Muscle layer of duodenum (tissue), 2 donors: ENCODE measurements at regions not wholly inside any gene's neighbourhood (a gene's known extent, or its start where the extent isn't known, plus 50 kb on each side); places are given as distances from the start of the nearest gene placed in this dataset.

Experiments
- H3K27ac ChIP-seq: one replicate; pipeline ENCODE4 v1.7.0; 2013; ENCODE audit warnings: mild to moderate bottlenecking, low read length
- H3K27me3 ChIP-seq: one replicate; pipeline ENCODE4 v1.7.0; 2013; ENCODE audit warnings: low read depth, mild to moderate bottlenecking, control low read depth, low read length
- H3K36me3 ChIP-seq, 2 donors: one replicate each; pipeline ENCODE4 v1.7.0; 2013; ENCODE audit warnings: low read length in 2 of 2, control low read depth in 1 of 2, mild to moderate bottlenecking in 1 of 2; ENCODE audit not compliant: insufficient read depth in 2 of 2, control insufficient read depth in 1 of 2
- H3K4me1 ChIP-seq, 2 donors: one replicate each; pipeline ENCODE4 v1.7.0; 2013; ENCODE audit warnings: low read length in 2 of 2, mild to moderate bottlenecking in 2 of 2, control low read depth in 1 of 2, moderate library complexity in 1 of 2; ENCODE audit not compliant: insufficient read depth in 2 of 2, control insufficient read depth in 1 of 2
- H3K4me3 ChIP-seq, 2 donors: one replicate each; pipeline ENCODE4 v1.7.0; 2013; ENCODE audit warnings: low read length in 2 of 2, low read depth in 1 of 2, mild to moderate bottlenecking in 1 of 2
- H3K9me3 ChIP-seq, 2 donors: one replicate each; pipeline ENCODE4 v1.7.0; 2013; ENCODE audit warnings: low read length in 2 of 2, control low read depth in 1 of 2, mild to moderate bottlenecking in 1 of 2; ENCODE audit not compliant: control insufficient read depth in 1 of 2
- donor health status: healthy.

DNA sequence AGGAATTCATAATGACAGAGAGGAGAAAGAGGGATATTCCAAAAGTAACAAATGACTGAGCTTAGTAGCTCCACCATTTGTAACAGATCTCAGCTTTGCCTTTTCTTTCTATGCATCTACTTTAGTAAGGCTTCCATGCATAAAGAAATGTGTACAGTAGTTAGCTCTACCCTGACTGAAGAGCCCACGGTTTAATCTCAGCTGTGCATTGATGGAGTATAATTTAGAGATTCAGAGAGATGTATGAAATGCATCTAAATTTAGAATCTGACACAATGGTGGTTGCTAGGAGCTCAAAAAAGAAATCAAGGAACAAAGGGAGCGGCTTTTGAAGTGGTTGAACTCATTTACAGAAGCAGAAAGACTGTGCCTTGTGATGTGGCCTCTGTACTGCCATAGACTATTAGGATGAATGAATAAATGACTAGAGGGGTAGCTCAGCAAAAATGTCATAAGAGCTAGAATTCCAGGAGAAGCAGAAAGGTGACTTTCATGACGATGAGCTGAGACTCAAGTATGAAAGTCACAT, 838.6 kb downstream of the RPS29 start:
- H3K36me3 ChIP-seq = no peaks in the 10 kb centered on the region
- H3K27me3 ChIP-seq = no peaks in the 10 kb centered on the region

DNA sequence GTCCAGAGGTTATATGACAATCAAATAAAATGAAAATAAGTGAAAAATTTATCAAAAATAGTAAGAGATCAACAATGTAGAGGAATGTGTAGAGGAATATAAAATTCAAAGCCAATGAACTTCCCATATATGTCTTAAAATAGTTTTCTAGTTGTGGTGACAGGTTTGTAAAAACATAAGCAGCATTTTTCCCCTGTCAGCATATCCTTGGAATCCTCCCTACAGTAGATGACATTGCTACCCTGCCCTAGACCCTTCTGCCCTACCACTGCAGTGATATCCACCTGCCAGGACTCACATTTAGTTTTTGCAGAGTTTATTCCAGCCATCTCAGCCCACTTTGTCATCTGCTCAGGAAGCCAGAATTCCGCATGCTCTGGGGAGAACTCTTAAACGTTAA, 842.0 kb downstream of the RPS29 start:
- Histone ChIP-seq H3K27ac (no peak overlapping the region), H3K9me3 (no peaks in the 10 kb centered on the region), H3K27me3 (no peaks in the 10 kb centered on the region), H3K4me1 (no peaks in the 10 kb centered on the region), H3K4me3 (no peak overlapping the region), H3K36me3 (no peaks in the 10 kb centered on the region)

More for the DNA sequence above, 838.6 kb downstream of the RPS29 start:
- Histone ChIP-seq H3K4me1 (no peaks in the 10 kb centered on the region), H3K9me3 (no peaks in the 10 kb centered on the region), H3K27ac (no peak overlapping the region), H3K4me3 (no peak overlapping the region)

DNA sequence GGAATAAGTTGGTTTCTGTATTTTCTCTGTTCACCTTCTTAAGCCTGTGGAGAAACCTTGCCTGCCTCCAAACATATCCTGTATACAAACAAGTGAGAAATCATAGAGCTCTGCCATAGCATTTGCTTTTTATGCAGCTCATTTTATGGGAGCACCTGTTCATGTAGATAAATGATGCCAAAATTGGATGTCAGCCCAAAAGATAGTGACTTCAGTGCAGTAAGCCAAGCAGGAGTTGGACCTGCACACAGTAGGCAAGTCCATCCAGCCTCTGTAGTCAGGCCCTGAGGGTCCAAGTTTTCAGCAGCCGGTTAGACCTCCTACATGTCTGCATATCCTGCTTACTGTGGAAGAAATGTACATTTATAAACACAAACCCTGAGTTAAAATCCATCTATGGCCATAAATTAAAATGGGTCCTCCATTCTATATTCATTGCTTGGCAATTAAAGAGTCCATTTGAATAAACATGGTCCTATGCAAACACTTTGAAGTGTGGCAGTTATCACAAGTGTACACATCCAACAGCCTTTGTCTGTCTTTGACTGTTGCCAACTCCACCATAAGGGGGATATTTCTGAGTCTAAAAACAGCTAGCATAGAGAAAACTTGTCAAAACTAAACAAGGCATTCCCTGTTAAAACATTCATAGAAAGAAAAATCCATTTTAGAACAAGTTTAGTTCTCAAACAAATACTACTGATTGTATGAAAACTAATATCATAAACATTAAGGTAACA, 847.8 kb downstream of the RPS29 start:
- Histone ChIP-seq H3K4me1 (no peaks in the 10 kb centered on the region), H3K36me3 (no peaks in the 10 kb centered on the region), H3K4me3 (no peak overlapping the region), H3K27ac (no peak overlapping the region), H3K9me3 (peaks cover 0 to 4% of the 10 kb centered on the region in 2 donors), H3K27me3 (no peaks in the 10 kb centered on the region)

DNA sequence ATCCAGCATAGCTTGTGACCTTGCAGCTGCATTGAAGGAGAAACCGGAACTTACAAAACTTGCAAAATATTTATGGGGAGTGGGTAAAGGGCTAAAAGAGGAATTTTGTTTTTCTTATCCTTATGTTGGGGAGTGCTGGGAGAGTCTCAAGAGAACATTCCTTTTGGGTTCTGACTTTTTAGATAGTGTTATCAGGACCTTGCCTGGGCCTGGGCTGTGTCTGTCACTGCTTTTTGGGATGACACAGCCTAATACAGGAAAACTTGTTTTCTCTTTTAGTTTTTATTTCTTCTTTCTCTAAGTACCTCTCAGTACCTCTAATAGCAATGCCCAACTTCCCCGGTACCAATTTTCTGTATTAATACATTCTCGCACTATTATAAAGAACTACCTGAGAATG, 850.6 kb downstream of the RPS29 start:
- no peaks in the 10 kb centered on the region for H3K4me1 ChIP-seq
- H3K36me3 ChIP-seq = no peaks in the 10 kb centered on the region
- H3K4me3 ChIP-seq = no peak overlapping the region
- no peak overlapping the region for H3K27ac ChIP-seq
- no peaks in the 10 kb centered on the region for H3K27me3 ChIP-seq
- H3K9me3 ChIP-seq = peaks cover 0 to 4% of the 10 kb centered on the region in 2 donors

DNA sequence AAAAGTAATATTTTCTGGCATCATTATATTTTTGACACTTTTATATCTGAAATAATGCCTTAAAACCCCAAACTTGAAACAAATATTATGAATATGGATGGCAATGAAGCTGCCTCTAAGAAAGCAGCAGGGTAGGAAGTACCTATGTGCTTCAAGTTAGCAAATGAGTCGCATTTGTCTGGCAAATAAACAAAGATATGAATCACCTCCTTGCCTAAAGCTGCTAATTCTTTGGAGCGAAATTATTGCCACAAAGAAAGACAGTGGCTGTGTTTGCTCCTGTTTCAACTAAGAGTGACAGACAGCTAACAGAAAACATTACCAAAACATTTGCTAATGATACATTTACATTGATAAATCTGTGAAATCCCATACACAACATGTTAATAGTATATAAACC, 854.9 kb downstream of the RPS29 start:
- H3K4me1 ChIP-seq = no peaks in the 10 kb centered on the region
- H3K36me3 ChIP-seq = no peaks in the 10 kb centered on the region
- H3K27me3 ChIP-seq = no peaks in the 10 kb centered on the region
- peaks cover 0 to 4% of the 10 kb centered on the region in 2 donors for H3K9me3 ChIP-seq
- H3K27ac ChIP-seq = no peak overlapping the region
- H3K4me3 ChIP-seq = no peak overlapping the region

DNA sequence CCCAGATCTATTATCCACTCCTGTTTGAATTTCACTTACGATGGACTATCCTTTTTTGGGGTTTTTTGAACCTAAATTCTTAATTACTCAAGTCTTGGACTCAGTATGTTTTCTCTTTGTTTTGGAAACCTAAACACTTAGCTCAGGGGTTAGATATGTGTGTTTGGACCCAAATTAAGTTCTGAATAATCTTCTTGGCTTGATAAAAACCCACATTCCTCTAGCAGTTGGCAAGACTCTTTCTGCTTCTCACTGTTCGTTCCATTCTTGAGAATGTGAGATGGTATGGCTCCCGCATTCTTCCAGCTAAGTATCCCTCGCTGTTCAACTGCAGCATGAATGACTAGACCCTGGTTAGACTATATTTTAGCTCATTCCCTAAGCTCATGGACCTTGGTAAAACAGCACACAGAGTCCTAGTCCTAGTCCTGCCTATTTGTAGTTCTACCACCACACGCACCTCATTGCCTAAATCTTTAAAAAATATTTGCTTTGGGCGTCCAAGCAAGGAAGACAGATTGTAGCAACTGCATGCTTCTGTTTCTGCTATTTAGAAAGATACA, 860.0 kb downstream of the RPS29 start:
- no peak overlapping the region for H3K4me3 ChIP-seq
- no peak overlapping the region for H3K27ac ChIP-seq
- no peaks in the 10 kb centered on the region for H3K27me3 ChIP-seq

DNA sequence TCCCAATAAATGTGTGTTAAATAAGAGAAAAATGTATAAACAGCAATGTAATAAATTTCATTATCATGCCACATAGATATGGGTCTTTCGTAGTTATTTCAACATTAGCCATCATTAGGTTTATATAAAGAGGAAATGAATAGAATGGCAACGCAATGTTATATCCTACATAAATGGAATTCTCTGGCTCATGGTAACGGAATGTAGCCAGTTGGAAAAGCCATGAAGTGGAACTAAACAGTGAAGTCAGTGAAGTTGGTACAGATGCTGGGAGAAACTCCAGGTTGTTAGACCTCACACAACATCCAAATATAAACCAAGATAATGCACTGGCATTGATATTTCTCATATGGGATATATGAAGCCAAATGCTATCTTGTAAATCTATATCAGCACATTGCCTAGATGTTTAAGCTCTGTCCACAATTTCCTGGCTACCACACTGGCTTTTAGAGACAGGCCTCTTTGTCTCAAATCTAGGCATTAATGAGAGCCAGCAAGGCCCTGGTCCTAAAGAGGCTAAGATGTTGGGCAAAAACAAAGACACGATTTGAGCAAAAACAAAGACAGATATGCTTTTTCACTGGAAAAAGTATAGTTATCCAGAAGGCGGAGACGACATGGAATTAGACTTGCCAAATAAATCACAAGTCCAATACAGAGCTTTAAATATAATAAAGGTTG, 861.0 kb downstream of the RPS29 start:
- H3K27ac ChIP-seq = no peak overlapping the region
- no peaks in the 10 kb centered on the region for H3K9me3 ChIP-seq
- H3K27me3 ChIP-seq = no peaks in the 10 kb centered on the region
- H3K4me3 ChIP-seq = no peak overlapping the region
- H3K36me3 ChIP-seq = no peaks in the 10 kb centered on the region
- no peaks in the 10 kb centered on the region for H3K4me1 ChIP-seq

More for the DNA sequence above, 860.0 kb downstream of the RPS29 start:
- no peaks in the 10 kb centered on the region for H3K36me3 ChIP-seq
- H3K9me3 ChIP-seq = no peaks in the 10 kb centered on the region
- no peaks in the 10 kb centered on the region for H3K4me1 ChIP-seq

DNA sequence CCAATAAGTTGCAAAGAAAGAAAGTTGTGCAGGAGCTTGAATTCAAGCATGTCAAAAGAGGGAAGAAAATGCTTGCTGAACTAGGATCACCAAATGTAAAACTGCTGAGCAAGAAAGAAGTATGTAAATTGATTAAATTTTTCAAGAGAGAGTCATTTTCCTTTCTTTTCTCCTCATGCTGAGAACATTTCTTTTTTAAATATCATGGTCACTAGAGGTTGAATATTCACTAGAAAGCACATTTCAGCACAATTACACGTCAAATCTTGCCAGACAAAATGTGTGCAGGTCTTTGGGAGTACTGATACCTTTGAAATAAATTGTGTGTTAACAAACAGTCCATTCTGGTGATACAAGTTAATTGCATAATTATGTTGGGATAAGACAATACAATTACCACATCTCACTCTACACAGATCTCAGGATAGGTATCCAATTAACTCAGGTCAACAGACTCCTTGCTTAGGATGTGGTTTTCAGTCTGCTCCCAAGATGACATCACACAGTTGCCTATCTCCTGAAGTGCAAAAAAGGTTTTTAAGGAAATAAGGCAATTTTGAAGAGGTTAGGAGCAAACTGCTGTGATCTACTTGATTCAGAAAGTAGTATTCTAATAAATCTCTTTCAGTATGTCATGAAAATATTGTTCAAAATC, 862.2 kb downstream of the RPS29 start:
- Histone ChIP-seq H3K36me3 (no peaks in the 10 kb centered on the region), H3K27me3 (no peaks in the 10 kb centered on the region), H3K27ac (no peak overlapping the region), H3K4me3 (no peak overlapping the region), H3K4me1 (no peaks in the 10 kb centered on the region), H3K9me3 (no peaks in the 10 kb centered on the region)

DNA sequence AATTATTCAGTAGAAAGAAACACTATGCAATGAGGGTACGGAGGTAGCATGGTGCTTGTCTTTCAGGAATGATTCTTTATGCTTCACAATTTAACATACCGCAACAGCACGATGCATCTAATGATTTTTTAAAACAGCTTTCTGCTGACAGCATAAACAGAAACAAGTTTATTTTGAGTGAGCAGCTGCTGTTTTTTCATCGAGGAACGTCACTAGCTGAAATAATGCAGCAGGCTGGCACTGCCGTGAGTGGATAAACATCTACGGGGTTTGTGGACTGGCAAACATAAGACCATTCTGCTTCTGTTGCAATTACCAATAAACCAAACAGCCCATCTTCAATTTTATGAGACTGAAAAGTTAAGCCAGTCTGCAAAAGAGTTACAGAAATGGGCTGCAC, 871.8 kb downstream of the RPS29 start:
- Histone ChIP-seq H3K4me1 (no peaks in the 10 kb centered on the region), H3K36me3 (no peaks in the 10 kb centered on the region), H3K27me3 (no peaks in the 10 kb centered on the region), H3K9me3 (no peaks in the 10 kb centered on the region), H3K27ac (no peak overlapping the region), H3K4me3 (no peak overlapping the region)

DNA sequence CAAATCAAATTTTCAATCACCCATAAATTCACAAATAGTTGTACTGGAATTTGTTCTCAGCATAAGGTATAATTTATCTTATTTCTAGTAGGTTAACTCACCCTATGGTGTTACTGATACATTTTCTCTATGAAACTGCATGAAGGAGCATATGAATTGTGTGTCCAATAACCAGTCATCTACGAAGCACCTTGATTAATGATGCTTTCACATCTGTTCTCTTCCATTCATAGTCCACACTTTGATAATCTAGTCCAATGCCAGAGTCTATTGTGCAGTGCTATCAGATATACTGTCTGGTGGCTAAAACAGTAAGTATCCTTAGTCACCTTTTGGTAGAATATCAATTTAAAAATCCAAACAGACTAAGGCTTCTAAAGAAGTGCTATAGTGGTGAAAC, 876.0 kb downstream of the RPS29 start:
- Histone ChIP-seq H3K9me3 (no peaks in the 10 kb centered on the region), H3K27me3 (no peaks in the 10 kb centered on the region), H3K4me3 (no peak overlapping the region), H3K4me1 (no peaks in the 10 kb centered on the region), H3K36me3 (no peaks in the 10 kb centered on the region), H3K27ac (no peak overlapping the region)

DNA sequence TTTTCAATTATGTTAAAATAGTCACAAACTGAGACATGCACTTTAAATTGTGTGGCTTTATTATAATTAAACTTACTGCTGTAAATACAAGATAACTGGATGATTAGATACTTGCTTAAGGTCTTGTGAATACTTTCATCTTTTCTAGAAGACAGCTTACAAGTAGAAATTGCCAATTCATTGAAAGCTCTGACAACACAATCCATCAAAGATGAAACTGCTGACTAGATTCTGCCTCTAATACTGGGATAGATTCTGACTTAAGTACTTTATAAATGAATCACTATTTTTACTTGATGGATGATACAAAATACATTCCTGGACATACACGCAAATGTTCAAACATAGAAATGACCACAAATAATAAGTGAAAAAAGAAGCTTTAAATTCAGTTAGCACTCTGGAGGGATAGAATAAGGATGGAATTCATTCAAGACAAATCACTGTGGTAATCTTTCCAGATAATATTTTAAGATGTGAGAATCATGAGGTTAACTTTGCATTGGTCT, 876.8 kb downstream of the RPS29 start:
- no peaks in the 10 kb centered on the region for H3K4me1 ChIP-seq
- no peak overlapping the region for H3K27ac ChIP-seq
- H3K27me3 ChIP-seq = no peaks in the 10 kb centered on the region
- no peak overlapping the region for H3K4me3 ChIP-seq
- H3K9me3 ChIP-seq = no peaks in the 10 kb centered on the region
- H3K36me3 ChIP-seq = no peaks in the 10 kb centered on the region
